Posterior vena cava (tissue), 2 donors: ENCODE measurements at regions not wholly inside any gene's neighbourhood (a gene's known extent, or its start where the extent isn't known, plus 50 kb on each side); places are given as distances from the start of the nearest gene placed in this dataset.

Experiments used
- DNase-seq: peaks from one replicate; pipeline ENCODE4 v3.0.0-alpha.2; 2020; ENCODE audit warnings: low spot score
- intact Hi-C, 2 donors: fragments of 100-400 bp; cut with DNase I; formaldehyde crosslinking; loops; one replicate each; pipeline versions ENCODE4 v1.14.1 to v1.14.2; 2022 to 2023
- donor health status: DM: yes; HTN: yes; CAD: no.
- donor health status: DM: yes; HTN: yes; CAD: no.

DNA sequence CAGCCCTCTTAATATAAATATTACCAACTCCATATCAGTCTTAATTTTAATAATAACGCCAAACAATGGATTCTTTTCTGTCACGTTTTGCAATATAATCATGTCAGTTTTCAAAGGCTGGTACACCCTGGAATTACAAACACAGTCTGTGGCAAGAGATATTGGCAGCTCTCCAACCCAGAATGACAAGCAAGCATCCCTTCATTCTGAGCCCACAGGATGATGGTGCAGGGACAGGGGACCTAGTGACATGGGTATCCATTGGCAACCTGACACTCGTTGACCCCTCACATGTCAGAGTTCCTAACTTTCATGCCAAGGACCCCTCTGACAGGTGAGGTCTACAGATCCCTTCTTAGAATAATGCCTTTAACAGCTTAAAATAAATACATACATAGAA is 154.5 kb upstream of the TSC22D2 start:
- intact Hi-C loops, result no loop called here
- no peak for DNase-seq

DNA sequence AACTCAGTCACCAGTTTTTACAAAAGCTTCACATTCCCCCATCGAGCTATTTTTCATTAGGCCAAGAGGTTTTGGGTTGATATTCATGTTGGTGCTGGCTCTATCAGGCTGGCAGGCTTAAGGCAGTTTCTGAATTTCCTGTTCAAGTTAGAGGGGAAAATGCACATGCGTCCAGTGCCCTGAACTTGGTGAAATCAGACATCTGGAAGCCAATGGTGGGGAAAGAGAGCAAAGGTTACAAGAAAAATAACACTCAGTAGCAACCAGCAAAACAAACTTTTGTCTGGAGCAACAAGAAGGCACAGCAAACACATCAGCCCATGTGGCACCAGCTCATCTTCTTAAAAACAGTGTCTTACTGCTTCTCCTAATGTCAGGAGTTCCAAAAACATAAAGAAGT is 155.6 kb upstream of the TSC22D2 start:
- intact Hi-C loops, result no loop called here
- DNase-seq, result no peak

DNA sequence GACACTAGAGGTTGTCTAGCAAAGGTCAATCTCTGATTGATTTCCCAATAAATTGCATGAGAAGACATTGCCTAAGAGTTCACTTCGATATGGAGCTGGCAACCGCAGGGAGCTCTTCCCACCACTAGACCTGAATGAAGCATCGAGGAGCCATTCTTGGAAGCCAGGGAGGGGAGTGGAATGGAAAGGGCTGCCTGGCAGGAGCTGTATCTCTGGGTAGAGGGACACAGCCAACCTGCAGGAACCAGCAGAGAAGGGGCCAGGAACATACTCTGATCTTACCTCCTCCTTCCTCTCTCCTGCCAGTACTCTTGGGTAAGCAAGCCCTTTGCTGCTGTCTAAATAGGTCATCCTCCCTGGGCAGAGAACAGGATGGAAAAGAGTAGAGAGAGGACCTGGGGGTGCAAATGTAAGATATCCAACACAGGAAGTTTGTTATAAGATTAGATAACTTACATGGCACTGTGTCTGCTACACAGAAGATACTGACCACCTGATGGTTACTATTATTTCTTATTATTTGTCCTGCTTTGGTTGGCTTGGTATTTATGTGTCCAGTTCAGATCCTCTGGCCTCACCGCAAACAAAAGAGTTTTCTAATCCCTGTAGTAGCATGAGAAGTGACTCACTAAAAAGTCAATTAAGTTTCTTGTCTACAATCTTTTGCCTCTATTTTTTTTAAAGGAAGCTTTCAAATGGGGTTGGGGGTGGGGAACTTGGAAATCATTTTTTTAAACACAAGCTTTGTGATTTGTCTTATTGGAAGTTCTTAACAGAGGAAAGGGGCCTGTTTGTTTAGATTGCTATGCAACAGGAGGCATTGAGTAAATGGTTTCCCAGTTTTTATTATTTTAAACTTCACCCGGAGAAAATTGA is 156.7 kb upstream of the TSC22D2 start:
- intact Hi-C loops, result no loop called here
- DNase-seq, result no peak

DNA sequence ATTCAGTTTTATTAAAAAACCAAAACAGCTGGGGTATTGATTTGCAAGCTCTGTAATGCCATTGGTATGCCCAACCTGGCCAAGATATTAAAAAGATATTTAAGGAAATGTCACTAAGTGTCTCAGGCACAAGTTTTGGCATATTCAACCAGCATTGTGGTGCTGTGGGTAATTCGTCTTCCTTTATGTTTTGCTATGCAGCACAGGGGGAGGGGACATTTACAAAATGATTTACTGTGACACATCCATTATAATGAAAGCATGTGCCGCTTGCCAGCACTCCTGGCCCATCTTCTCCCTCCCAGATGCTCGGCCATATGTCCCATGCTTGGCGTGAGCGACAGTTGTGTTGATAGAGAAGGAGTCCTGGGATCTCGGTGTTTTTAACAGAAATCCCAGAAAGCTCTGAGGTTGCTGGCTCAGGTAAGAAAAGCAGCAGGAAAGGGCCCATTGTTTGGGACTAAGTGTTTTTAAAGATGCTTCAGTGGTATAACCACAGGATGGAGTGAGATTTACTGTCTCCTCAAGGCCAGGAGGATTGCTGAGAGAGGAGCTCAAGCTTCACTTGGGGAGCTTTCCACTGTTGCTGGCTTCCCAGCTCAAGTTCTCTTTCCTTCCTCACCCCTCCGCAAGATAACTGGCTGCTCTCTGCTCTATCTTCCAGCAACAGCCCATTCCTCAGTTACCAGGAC is 158.2 kb upstream of the TSC22D2 start:
- intact Hi-C loops, result no loop called here
- no peak for DNase-seq

DNA sequence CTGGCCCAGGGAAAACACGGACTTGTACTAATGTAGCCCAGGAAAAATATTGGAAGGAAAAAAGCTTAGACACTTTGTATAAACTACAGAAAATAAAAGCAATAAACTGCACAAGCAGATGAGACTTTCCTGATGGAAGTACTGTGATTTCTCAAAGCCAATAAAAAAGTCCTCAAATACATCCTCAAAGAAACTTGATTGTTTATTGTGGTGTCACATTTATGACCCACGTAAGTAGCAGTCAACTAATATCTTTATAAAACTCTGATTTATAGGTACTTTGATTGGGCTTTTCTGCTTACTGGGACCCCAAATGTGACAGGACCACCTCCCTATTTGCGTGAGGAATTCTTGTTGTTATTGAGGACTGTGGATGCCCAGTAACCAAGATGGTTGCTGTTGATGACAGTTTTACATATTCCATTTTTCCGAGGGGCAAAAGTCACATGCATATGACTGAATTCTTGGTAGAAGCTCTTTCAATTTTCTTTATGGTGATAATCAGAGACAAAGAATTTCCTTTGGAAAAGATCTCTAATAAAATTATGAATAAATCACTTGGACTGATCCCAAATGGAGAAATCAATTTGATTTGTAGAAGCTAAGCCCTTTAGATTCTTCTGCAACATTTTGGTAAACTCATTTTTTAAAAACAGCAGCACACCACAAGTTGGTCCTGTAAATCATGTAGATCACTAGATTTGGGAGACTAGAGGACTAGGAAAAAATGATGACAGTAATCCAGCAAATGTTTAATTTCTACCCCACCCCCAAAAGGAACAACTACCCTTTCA is 159.0 kb upstream of the TSC22D2 start:
- no peak for DNase-seq
- intact Hi-C loops, result no loop called here

DNA sequence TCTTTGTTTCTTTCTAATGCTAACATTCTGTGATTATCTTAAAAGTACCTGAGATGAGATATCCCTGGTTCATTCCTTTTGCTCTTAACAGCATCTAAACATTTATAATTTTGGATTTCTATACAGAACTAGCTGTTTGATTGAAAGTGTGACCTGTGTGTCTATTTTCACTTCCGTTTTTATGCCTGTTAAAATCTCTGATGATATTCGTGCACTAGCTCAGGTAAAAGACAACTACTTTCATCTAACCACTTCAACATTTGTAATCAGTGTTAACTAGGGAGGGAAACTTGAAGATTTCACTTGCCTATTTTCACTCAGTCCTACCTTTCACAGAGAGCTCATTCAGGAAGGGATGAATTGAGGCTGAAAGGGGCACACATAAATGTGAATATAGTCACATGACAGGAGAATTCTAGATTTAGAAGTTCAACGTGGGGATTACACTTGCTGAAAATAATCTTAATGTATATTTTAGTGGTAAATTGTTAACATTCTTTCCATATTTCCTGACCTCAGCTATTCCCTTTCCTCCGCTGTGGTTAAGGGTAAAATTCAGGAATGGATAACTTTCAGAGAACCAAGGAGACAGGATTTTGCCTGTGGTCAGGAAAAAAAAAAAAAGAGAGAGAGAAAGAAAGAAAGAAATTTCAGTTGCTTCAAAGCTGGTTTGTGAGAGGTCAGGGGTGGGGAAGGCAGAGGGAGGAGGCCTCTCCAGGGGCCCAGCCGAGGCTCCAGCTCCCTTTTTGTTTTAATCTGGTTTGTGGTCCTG is 159.8 kb upstream of the TSC22D2 start:
- intact Hi-C loops, result no loop called here
- DNase-seq, result no peak

DNA sequence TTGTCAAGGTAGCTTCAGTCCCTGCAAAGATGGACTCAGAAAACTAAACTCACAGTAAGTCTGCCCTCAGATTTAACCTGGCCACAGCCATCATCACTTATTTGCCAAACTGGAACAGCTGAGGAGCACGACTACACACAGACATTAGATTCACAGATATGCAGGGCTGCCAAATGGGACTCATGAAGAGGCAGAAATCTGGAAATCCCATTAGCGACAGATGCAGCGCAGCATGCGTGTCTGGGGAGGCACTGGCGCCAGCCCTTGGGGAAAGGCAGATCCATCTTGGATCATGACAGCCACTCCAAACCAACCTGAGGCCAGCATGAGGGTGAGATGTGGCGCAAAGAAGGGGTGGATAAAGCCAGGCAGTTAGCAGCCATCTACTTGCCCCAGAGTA is 160.7 kb upstream of the TSC22D2 start:
- intact Hi-C loops, result no loop called here
- DNase-seq, result no peak

DNA sequence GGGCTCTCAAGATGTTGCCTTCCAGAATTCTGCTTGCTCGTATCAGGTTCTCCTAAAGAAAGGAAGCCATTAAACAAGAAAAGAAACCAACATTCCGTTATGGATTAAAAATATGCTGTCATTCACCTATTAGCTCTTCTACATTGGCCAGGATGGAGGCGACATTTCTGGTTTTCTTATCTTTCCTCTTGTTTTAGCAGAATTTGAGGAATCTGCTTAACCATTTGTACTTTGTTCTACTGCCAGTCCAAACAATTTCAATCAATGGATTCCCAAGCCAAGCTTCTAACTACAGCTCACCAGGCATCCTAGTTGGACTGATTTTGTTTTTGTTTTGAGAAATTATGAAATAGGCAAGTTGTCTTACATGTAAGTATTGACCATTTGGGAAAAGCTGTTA is 164.6 kb upstream of the TSC22D2 start:
- no peak for DNase-seq
- intact Hi-C loops, result no loop called here

DNA sequence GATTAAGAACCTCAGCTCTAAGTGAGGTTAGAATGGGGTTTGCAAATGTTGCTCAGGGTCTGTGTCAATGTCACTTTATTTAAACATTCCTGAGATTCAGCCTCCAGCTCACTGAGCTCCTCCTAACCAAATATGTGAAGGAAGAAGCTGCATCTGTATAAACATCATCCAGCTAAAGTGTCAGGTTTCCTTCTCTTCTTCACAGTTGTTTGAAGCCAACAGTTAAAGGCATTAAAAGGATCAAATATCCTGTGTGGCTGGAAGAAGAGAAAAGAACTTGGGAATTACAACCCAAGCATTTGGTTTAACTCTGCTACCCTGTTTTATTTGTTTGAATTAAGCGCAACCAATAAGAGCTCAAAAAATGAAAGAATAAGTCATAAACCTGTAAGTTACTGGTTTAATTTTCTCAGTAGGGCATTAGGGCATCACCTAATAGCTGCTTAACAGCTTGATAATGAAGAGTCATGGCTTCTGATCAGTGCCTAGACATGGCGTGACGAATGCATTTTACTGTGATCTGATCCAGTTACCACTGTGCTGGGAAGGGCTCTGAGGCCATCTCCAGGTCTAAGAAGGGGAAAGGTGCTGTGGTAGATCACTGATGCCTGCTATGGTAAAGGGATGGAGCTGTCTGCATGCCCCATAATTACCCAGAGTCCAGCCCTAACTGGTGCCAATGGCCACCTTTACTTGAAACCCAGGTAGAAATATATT is 165.7 kb upstream of the TSC22D2 start:
- intact Hi-C loops, result no loop called here
- no peak for DNase-seq

DNA sequence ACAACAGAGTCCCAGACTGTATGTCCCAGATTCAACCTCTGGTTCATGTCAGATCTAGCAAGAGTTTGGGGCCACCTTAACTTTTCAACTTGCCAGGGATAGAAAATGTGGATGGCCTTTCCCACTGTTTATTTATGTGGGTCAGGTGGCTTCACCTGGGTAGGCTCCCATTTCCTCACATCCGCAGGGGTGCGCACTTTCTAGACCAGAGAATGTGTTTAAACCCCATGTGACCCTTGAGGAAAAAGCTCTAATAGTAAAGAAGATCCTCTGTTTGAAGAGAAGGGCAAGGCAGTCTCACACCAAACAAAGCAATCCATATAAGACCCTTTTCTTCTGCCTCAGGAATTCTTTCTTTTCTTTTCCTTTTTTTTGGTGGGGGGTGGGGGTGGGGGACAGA is 167.2 kb upstream of the TSC22D2 start:
- intact Hi-C loops, result no loop called here
- DNase-seq, result no peak

DNA sequence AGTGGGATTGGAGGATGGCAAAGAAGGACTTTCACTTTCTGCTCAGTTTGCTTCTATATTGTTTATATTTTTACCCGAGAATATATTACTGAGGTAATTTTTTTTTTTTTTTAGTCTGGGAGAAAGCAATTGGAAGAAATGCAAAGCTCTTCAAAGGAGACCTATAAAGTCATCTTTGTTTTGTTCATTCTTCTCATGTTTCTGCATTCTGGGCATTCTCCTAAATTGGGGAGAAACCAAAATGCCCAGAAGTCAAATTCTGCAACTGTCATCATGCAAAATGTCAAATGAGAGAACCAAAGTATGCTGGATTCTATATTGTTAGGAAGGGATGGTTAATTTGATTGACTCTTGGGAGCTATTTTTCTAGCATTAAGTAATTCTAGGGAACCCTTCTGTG is 168.3 kb upstream of the TSC22D2 start:
- intact Hi-C loops, result loop anchor here in 1 of 2 donors (10.0 kb wide), 1 partner anchor 135 kb away; no protein-coding TSS in a partner anchor
- no peak for DNase-seq

DNA sequence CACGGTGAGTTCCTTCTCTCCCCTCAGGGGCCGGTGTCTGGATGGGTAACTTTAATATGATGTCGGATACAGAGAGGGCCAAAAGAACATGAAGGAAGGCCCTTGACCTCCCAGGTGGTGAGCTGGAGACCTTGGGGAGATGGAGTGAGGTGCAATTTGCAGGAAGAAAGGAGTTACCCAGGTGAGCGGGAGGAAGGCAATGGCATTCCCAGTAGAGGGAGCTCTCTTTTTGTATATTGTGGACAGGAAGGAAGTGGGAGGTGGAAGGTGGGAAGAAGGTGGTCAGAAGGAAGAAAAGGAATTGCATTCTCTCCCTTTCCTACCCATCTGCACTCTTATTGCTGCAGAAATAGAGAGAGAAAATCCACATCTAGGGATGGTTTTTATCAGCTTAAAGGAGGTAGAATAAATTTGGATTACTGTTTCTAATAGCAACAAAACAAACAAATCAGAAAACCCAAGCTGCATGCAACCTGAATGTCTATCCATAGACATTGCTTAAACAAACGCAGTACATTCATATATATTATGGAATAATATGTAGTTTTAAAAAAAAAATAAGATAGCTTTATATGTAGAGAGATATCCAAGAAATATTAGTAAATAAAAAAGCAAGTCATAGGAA is 169.0 kb upstream of the TSC22D2 start:
- intact Hi-C loops, result loop anchor here in 1 of 2 donors (10.0 kb wide), 1 partner anchor 136 kb away; no protein-coding TSS in a partner anchor
- DNase-seq, result no peak

DNA sequence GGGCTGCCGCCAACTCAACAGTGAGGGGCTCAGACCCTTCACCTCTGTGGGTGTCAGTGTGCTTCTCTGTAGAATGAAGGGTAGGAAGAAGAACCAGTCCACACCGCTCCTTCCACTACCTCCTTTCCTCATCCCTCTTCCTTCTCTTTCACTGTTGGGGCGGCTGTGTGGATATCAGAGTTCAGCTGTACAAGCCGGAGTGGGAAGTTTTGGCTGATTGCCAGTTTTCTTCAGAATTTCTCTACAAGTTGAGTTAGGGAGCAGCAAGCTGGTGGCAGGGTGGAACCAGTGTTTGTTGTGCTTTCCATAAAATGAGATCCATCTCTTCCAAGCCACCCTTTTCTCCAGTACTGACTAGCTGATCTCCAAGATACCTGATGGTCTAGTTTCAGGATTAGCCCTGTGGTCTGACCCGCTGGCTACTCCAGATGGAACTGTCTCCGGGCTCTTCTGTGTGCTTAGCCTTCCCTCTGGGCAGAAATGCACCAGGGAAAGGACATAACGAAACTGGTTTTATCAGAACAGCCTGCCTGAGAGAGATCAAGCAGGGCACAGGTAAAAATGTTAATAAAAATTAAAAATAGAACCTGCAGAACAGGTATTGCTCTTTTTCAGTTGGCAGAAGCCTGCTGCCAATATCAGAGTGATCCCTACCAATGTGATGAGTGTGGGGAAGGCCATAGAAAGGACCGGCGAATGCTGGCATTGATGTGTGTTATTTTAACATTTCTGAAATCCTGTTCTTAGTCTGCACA is 169.9 kb upstream of the TSC22D2 start:
- intact Hi-C loops, result loop anchor here in 1 of 2 donors (10.0 kb wide), 1 partner anchor 137 kb away; no protein-coding TSS in a partner anchor
- DNase-seq, result no peak

DNA sequence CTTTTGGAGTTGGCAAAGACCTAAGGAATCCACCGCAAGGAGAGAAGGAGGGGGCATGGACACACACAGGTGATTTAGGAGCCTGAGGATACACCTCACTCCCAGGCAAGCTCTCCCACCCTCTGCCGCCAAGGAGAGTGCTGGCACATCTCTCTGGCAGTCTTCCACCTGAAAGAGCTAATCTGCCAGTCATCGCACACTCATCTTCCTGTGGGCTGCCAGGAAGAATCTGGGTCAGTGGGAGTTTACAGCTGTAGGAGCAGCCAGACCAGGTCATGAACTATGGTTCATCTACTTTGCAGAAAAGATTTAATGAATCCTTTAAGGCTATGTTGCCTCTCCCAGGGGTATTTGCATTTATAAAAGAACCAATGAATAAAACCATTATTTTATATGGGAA is 170.6 kb upstream of the TSC22D2 start:
- DNase-seq, result no peak
- intact Hi-C loops, result loop anchor here in 1 of 2 donors (10.0 kb wide), 1 partner anchor 137 kb away; no protein-coding TSS in a partner anchor

DNA sequence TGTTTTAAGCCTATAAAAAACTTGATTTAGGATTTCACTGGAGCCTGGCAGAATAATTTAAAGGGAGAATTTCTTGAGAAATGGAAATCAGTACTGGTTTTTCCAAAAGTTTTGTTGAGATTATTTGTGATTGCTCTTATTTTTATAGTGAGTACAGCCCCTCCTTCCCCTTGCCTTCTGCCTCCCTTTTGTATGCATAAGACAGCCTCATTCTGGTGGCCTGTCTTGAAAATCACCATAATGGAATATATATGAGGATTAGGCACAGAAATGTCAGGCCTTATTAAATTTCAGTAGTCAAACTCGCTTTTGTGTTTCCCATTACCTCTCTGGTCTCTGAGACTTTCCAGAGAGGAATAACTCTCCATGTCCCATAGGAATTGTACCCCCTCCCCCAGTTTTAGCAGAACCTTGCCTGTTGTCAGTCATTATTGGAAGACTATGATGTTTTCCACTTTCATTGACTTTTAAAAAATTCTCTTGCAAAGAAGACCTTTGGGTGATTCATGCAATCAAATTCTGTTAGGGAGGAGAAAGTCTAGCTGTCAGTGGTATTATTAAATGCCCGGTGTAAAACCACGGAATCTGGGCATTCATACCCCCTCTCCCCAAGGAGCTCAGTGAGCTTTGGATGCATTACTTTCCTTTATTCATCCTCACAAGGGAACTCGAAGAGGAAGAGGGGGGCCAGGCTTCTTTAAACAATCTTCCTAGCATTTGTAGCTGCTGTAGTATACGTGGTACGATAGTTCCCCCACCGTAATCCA is 171.6 kb upstream of the TSC22D2 start:
- intact Hi-C loops, result loop anchor here in 1 of 2 donors (10.0 kb wide), 1 partner anchor 138 kb away; no protein-coding TSS in a partner anchor

DNA sequence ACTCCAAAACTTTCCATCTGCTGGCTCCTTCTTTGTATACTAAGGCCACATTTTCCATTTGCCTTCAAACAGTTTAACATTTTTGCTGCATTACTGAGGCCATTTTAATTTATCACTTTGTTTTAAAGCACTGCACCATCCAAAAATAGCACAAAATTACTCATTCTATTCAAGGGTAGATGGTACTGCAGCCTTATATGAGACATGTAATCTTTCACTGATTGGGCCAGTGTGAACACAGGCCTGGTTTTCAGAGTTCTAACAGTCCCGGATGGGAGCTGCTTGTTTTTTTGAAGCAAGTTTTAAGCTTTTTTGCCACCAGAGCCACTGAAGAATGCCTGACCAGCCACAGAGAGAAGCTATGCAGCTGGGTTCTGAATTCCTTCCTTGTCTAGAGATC is 172.3 kb upstream of the TSC22D2 start:
- no peak for DNase-seq
- intact Hi-C loops, result loop anchor here in 1 of 2 donors (10.0 kb wide), 1 partner anchor 139 kb away; no protein-coding TSS in a partner anchor

More for the DNA sequence above, 171.6 kb upstream of the TSC22D2 start:
- no peak for DNase-seq
